Coronary artery (tissue), 2 donors: ENCODE measurements at regions not wholly inside any gene's neighbourhood (a gene's known extent, or its start where the extent isn't known, plus 50 kb on each side); places are given as distances from the start of the nearest gene placed in this dataset.

Experiments
- DNase-seq: peaks from one replicate; pipeline ENCODE4 v3.0.0-alpha.2; 2017; ENCODE audit warnings: low spot score
- H3K27ac ChIP-seq, 2 donors: fragments of 200-600 bp; sonication (generic); one replicate each; pipeline ENCODE4 v1.5.1; 2016 to 2019
- H3K4me3 ChIP-seq: fragments of 200-600 bp; sonication (generic); 2 replicates; pipeline ENCODE4 v1.5.1; 2016; ENCODE audit warnings: mild to moderate bottlenecking, moderate library complexity
- CTCF ChIP-seq: fragments of 200-600 bp; sonication (generic); IDR thresholded peaks from one replicate; pipeline ENCODE4 v1.5.1; 2019; ENCODE audit warnings: antibody characterized with exemption

GRCh38 chr16:55136356-55137150 lies 187.4 kb upstream of the IRX6 start:
- no peak for TF ChIP-seq CTCF
- Histone ChIP-seq H3K4me3 (no peak overlapping the region), H3K27ac (no peak overlapping the region)
- DNase-seq = no peak

GRCh38 chr16:55138298-55138697 lies 185.7 kb upstream of the IRX6 start:
- H3K4me3 ChIP-seq = no peak overlapping the region
- DNase-seq = no peak
- H3K27ac ChIP-seq = no peak overlapping the region
- no peak for TF ChIP-seq CTCF

DNA sequence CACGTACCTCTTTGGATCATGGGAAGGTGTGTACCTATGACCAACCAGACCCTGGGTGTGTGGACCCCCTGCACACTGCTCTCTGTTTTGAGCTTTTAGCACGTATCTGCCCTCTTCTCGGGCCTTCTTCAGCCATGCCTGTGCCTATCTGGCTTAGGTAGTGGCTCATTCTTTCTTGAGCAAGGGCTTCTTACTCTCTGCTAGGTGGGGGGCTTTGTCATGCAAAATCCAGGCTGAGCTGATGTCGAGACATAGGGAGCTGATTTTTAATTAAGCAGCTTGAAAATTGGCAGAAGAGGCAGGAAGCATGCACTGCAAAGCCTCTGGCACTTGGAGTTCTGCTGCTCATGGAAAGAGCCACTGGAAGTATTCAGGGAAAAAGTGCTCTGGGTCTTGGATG lies 181.6 kb upstream of the IRX6 start:
- TF ChIP-seq CTCF = no peak

DNA sequence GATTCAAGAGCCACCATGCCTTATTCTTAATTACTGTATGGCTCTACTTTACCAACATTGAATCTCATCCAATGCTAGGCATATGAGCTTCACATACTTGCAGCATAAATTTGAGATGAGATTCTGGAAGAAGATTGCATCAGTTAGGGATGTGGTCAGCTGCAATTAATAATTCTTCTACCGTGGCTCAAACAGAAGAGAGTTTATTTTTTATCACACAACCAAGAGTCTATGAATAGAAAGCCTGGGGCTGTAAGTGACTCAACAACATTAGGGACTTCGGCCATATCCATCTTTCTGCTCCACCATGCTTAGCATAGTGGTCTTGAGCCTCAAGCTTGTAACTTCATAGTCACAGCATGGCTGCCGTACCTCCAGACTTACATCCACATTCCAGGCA lies 179.4 kb upstream of the IRX6 start:
- Histone ChIP-seq H3K27ac (no peak overlapping the region), H3K4me3 (no peak overlapping the region)
- TF ChIP-seq CTCF = no peak
- DNase-seq = no peak

More for the DNA sequence above, 181.6 kb upstream of the IRX6 start:
- Histone ChIP-seq H3K27ac (no peak overlapping the region), H3K4me3 (no peak overlapping the region)
- no peak for DNase-seq

DNA sequence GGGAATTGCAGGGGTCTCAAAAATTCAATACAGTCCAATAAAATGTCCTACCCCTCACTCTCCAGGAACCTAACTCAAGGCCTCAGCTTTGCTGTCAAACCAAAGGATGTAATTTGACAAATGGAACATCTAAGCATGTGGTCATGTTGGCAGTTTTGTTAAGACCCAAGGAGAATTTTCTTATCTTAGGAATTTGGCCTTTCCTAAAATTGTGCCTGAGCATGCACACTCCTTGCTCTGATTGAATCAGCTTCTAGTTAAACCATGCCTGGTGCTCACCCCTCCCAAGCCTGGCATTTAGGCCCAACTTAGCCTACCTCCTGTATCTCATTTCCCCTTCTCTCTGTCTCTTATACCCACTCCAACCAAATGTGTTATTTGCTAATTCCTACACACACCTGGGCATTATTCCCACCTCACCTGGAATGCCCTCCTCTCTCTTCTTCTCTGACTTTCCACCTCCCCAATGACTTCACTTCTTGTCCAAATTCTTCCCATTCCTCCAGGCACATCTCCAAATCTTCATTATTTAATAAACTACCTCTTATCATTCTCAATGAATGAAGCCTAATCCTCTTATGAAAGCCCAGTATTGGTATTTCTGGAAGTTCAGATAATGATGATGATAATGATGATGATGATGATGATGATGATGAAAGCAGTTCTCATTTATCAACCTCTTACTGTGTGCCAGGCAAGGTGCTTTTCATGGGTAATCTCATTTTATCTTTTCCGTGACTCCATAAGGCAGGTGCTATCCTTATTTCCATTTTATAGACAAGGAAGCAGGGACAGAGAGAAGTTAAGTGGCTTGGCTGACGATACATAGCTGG lies 178.0 kb upstream of the IRX6 start:
- no peak for DNase-seq
- TF ChIP-seq CTCF = no peak
- Histone ChIP-seq H3K4me3 (no peak overlapping the region), H3K27ac (no peak overlapping the region)

DNA sequence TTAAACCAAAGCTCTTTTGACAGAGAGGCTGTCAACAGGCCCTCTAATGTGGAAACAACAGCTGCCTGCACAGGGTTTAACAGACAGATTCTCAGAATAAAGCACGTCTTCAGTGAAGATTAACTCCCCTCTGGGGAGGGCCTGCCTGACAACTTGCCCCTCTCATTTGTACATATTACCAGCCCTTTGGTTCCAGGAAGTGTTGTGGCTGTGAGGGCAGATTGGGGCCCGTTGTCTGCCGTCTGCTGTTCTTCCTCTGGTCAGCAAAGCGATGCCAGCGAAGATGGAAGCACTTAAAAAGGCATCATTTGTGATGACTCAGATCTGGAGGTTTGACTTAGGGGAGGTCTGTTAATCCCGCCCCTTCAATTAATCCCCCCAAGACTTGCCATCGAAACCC lies 177.0 kb upstream of the IRX6 start:
- Histone ChIP-seq H3K4me3 (no peak overlapping the region), H3K27ac (no peak overlapping the region)
- TF ChIP-seq CTCF = no peak
- DNase-seq = no peak
